ENCODE measurements at regions not wholly inside any gene's neighbourhood (a gene's known extent, or its start where the extent isn't known, plus 50 kb on each side); places are given as distances from the start of the nearest gene placed in this dataset.

- TF ChIP-seq CTCF (IDR thresholded peaks at IDR 0.05) (no peak), POLR2A (IDR thresholded peaks at IDR 0.05) (no peak)
Measured at GRCh38 chrX:131709553-131709952, 165.7 kb downstream of the OR13H1 start.

Measured in suprapubic skin (tissue), 3 donors.